Trophoblast cell (in vitro differentiated cells and primary cell): ENCODE measurements at regions not wholly inside any gene's neighbourhood (a gene's known extent, or its start where the extent isn't known, plus 50 kb on each side); places are given as distances from the start of the nearest gene placed in this dataset.
A peak's percentile ranks its signal among the peaks of the same experiment; 100 is the strongest.

Experiments
- DNase-seq, 2 donors: peaks; one replicate each; pipeline ENCODE4 v3.0.0-alpha.2; 2016
- H2AFZ ChIP-seq: 2 replicates; pipeline ENCODE4 v1.6.1; 2013; ENCODE audit warnings: low read length, moderate library complexity, mild to moderate bottlenecking; ENCODE audit not compliant: insufficient read depth, poor library complexity
- H2AK5ac ChIP-seq: 2 replicates; pipeline ENCODE4 v1.6.1; 2013; ENCODE audit warnings: mild to moderate bottlenecking, low read length
- H2BK120ac ChIP-seq: 2 replicates; pipeline ENCODE4 v1.6.1; 2013; ENCODE audit warnings: low read length, mild to moderate bottlenecking, moderate library complexity; ENCODE audit not compliant: insufficient read depth, poor library complexity
- H2BK12ac ChIP-seq: 2 replicates; pipeline ENCODE4 v1.6.1; 2013; ENCODE audit warnings: mild to moderate bottlenecking, low read length, moderate library complexity
- H2BK5ac ChIP-seq: 2 replicates; pipeline ENCODE4 v1.6.1; 2013; ENCODE audit warnings: low read length, low read depth, moderate library complexity, mild to moderate bottlenecking; ENCODE audit not compliant: poor library complexity
- H3K14ac ChIP-seq: 2 replicates; pipeline ENCODE4 v1.6.1; 2013; ENCODE audit warnings: mild to moderate bottlenecking, low read length
- H3K18ac ChIP-seq: 2 replicates; pipeline ENCODE4 v1.6.1; 2013; ENCODE audit warnings: mild to moderate bottlenecking, low read length
- H3K23ac ChIP-seq: 2 replicates; pipeline ENCODE4 v1.6.1; 2013; ENCODE audit warnings: low read length
- H3K27ac ChIP-seq: 2 replicates; pipeline ENCODE4 v1.5.1; 2013; ENCODE audit warnings: low read depth, mild to moderate bottlenecking, inconsistent platforms, low read length, moderate library complexity
- H3K27me3 ChIP-seq: 2 replicates; pipeline ENCODE4 v1.6.1; 2013; ENCODE audit warnings: inconsistent platforms, mild to moderate bottlenecking, low read length, moderate library complexity; ENCODE audit not compliant: insufficient read depth
- H3K36me3 ChIP-seq, 2 experiments: 1 replicate in 1 of 2; 2 replicates in 1 of 2; pipeline ENCODE4 v1.6.1; 2013; ENCODE audit warnings: low read length in 2 of 2, mild to moderate bottlenecking in 2 of 2, moderate library complexity in 1 of 2; ENCODE audit not compliant: insufficient read depth in 2 of 2, control insufficient read depth in 1 of 2
- H3K4ac ChIP-seq: 2 replicates; pipeline ENCODE4 v1.6.1; 2013; ENCODE audit warnings: low read depth, mild to moderate bottlenecking, low read length, moderate library complexity
- H3K4me1 ChIP-seq, 2 experiments: 1 replicate in 1 of 2; 2 replicates in 1 of 2; pipeline ENCODE4 v1.6.1; 2013; ENCODE audit warnings: low read length in 2 of 2, mild to moderate bottlenecking in 2 of 2, moderate library complexity in 1 of 2; ENCODE audit not compliant: insufficient read depth in 2 of 2, control insufficient read depth in 1 of 2
- H3K4me2 ChIP-seq: 2 replicates; pipeline ENCODE4 v1.6.1; 2013; ENCODE audit warnings: inconsistent platforms, mild to moderate bottlenecking, low read length, moderate library complexity
- H3K4me3 ChIP-seq: 2 replicates; pipeline ENCODE4 v1.5.1; 2013; ENCODE audit warnings: mild to moderate bottlenecking, low read depth, low read length, inconsistent platforms
- H3K79me1 ChIP-seq: one replicate; pipeline ENCODE4 v1.6.1; 2013; ENCODE audit warnings: low read length
- H3K79me2 ChIP-seq: 2 replicates; pipeline ENCODE4 v1.6.1; 2013; ENCODE audit warnings: low read length, mild to moderate bottlenecking; ENCODE audit not compliant: control insufficient read depth, insufficient read depth, poor library complexity
- H3K9ac ChIP-seq: 2 replicates; pipeline ENCODE4 v1.6.1; 2013; ENCODE audit warnings: mild to moderate bottlenecking, low read length
- H3K9me3 ChIP-seq: 2 replicates; pipeline ENCODE4 v1.6.1; 2013; ENCODE audit warnings: low read depth, mild to moderate bottlenecking, control low read depth, inconsistent platforms, low read length; ENCODE audit not compliant: insufficient read depth
- H4K12ac ChIP-seq: 2 replicates; pipeline ENCODE4 v1.6.1; 2013; ENCODE audit warnings: low read depth, mild to moderate bottlenecking, low read length, moderate library complexity
- H4K8ac ChIP-seq: 2 replicates; pipeline ENCODE4 v1.6.1; 2013; ENCODE audit warnings: low read depth, mild to moderate bottlenecking, low read length, moderate library complexity
- H4K91ac ChIP-seq: one replicate; pipeline ENCODE4 v1.6.1; 2013; ENCODE audit warnings: low read depth, mild to moderate bottlenecking, low read length, moderate library complexity
- WGBS: extraction: QIAGEN DNeasy Blood & Tissue Kit; methylation state at CpG from one replicate; pipeline ENCODE4 v1.1.7; 2013; ENCODE audit warnings: missing lambda C conversion rate; ENCODE audit not compliant: insufficient read length, insufficient coverage; ENCODE audit errors: extremely low coverage; 5-methylcytosine and 5-hydroxymethylcytosine counted together

- H3K18ac ChIP-seq, result no peak overlapping the region
- H3K9ac ChIP-seq, result no peak overlapping the region
- H3K27me3 ChIP-seq, result no peaks in the 10 kb centered on the region
- no peak overlapping the region for H2AK5ac ChIP-seq
- H3K9me3 ChIP-seq, result no peaks in the 10 kb centered on the region
- H3K14ac ChIP-seq, result no peak overlapping the region
- H3K4me1 ChIP-seq, result no peaks in the 10 kb centered on the region
- H4K8ac ChIP-seq, result no peak overlapping the region
- H3K27ac ChIP-seq, result no peak overlapping the region
- no peak overlapping the region for H2AFZ ChIP-seq
- H2BK12ac ChIP-seq, result no peak overlapping the region
- H3K4me2 ChIP-seq, result no peak overlapping the region
- no peaks in the 10 kb centered on the region for H3K79me1 ChIP-seq
- H4K91ac ChIP-seq, result no peak overlapping the region
- H3K36me3 ChIP-seq, result no peaks in the 10 kb centered on the region
- no peak overlapping the region for H3K4me3 ChIP-seq
- no peaks in the 10 kb centered on the region for H3K79me2 ChIP-seq
- no peak overlapping the region for H4K12ac ChIP-seq
- no CpG with 5 or more reads among the region's 2 CpGs for WGBS
- no peak overlapping the region for H3K4ac ChIP-seq
- no peak overlapping the region for H2BK120ac ChIP-seq
- DNase-seq, result no peak
- H2BK5ac ChIP-seq, result no peak overlapping the region
- no peak overlapping the region for H3K23ac ChIP-seq
These were observed 291.5 kb downstream of the ZNF536 start for GRCh38 chr19:30663611-30664174.

- no peak for DNase-seq
- Histone ChIP-seq H3K79me2 (no peaks in the 10 kb centered on the region), H3K14ac (no peak overlapping the region), H2AFZ (no peak overlapping the region), H3K36me3 (no peaks in the 10 kb centered on the region), H3K9me3 (no peaks in the 10 kb centered on the region), H3K27ac (no peak overlapping the region), H4K91ac (no peak overlapping the region), H3K79me1 (no peaks in the 10 kb centered on the region), H2BK120ac (no peak overlapping the region), H3K4me1 (no peaks in the 10 kb centered on the region), H2BK12ac (no peak overlapping the region), H3K4ac (no peak overlapping the region), H2AK5ac (no peak overlapping the region), H3K18ac (no peak overlapping the region), H3K4me2 (no peak overlapping the region), H3K27me3 (no peaks in the 10 kb centered on the region), H4K8ac (no peak overlapping the region), H3K9ac (no peak overlapping the region), H2BK5ac (no peak overlapping the region), H4K12ac (no peak overlapping the region), H3K4me3 (no peak overlapping the region), H3K23ac (no peak overlapping the region)
- no CpG with 5 or more reads among the region's 10 CpGs for WGBS
These were observed 290.2 kb downstream of the ZNF536 start for GRCh38 chr19:30662211-30662861.

DNA sequence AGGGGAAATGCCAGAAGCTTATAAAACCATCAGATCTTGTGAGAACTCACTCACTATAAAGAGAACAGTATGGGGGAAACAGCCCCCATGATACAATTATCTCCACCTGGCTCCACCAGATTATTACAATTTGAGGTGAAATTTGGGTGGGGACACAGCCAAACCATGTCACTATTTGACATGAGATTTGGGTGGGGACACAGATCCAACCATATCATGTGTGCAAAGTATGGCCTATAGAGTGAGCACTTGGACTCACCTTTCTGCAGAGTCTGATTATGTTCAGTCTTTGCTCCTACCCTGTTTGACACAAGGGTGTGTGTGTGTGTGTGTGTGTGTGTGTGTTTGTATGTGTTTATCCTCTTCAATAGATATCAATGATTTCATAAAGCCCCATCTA, 287.5 kb downstream of the ZNF536 start:
- H3K79me1 ChIP-seq, result no peaks in the 10 kb centered on the region
- DNase-seq, result no peak
- no peak overlapping the region for H2BK5ac ChIP-seq
- H4K91ac ChIP-seq, result no peak overlapping the region
- no peaks in the 10 kb centered on the region for H3K79me2 ChIP-seq
- H2AK5ac ChIP-seq, result no peak overlapping the region
- H3K36me3 ChIP-seq, result no peaks in the 10 kb centered on the region
- no peak overlapping the region for H3K4me2 ChIP-seq
- no peak overlapping the region for H3K23ac ChIP-seq
- no peak overlapping the region for H3K14ac ChIP-seq
- no peak overlapping the region for H2BK120ac ChIP-seq
- H2BK12ac ChIP-seq, result no peak overlapping the region
- no peaks in the 10 kb centered on the region for H3K27me3 ChIP-seq
- H4K8ac ChIP-seq, result no peak overlapping the region
- no peak overlapping the region for H3K4me3 ChIP-seq
- H3K27ac ChIP-seq, result no peak overlapping the region
- H3K18ac ChIP-seq, result no peak overlapping the region
- H3K9me3 ChIP-seq, result no peaks in the 10 kb centered on the region
- no peak overlapping the region for H4K12ac ChIP-seq
- H3K4me1 ChIP-seq, result no peaks in the 10 kb centered on the region
- H2AFZ ChIP-seq, result no peak overlapping the region
- H3K9ac ChIP-seq, result no peak overlapping the region
- no peak overlapping the region for H3K4ac ChIP-seq

DNA sequence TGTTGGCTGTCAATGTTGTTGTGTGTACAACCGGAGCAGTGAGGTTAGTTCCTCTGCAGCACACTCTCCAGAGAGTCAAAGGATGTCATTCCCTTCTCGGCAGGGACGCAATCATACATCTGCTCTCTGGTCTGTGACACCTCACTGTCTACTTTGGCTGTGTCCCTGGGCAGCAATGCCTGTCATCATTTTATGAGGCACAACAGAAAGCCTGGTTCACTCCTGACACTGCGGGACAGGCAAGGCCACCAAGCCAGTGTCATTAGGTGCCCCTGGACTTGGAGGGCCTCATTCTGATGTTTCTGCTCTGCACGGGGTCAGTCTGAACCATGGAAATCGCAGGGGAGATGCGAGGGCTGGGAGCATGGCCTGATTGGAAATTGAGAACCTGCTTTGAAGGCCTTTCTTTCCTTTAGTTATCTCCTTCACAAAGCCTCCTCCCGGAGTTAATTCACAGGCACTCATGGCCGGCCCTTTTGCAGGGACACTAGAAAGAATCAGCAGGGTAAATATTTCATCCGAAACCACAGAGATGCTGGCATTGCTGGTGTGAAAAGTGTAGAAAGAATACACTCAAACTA, 284.4 kb downstream of the ZNF536 start:
- H3K23ac ChIP-seq, result no peak overlapping the region
- H3K4me2 ChIP-seq, result no peak overlapping the region
- H3K4ac ChIP-seq, result no peak overlapping the region
- H3K27me3 ChIP-seq, result no peaks in the 10 kb centered on the region
- H3K4me3 ChIP-seq, result peak overlapping the region; percentile 21
- H3K36me3 ChIP-seq, result no peaks in the 10 kb centered on the region
- no peak overlapping the region for H2BK5ac ChIP-seq
- H3K79me2 ChIP-seq, result no peaks in the 10 kb centered on the region
- no peak overlapping the region for H2BK120ac ChIP-seq
- no CpG with 5 or more reads among the region's 10 CpGs for WGBS
- no peak overlapping the region for H4K91ac ChIP-seq
- H3K18ac ChIP-seq, result no peak overlapping the region
- no peak overlapping the region for H2AFZ ChIP-seq
- H3K27ac ChIP-seq, result no peak overlapping the region
- H4K12ac ChIP-seq, result no peak overlapping the region
- no peaks in the 10 kb centered on the region for H3K79me1 ChIP-seq
- no peaks in the 10 kb centered on the region for H3K4me1 ChIP-seq
- DNase-seq, result no peak
- H2AK5ac ChIP-seq, result no peak overlapping the region
- no peak overlapping the region for H4K8ac ChIP-seq
- H3K14ac ChIP-seq, result no peak overlapping the region
- no peak overlapping the region for H2BK12ac ChIP-seq
- H3K9me3 ChIP-seq, result no peaks in the 10 kb centered on the region
- no peak overlapping the region for H3K9ac ChIP-seq
